ENCODE measurements at regions not wholly inside any gene's neighbourhood (a gene's known extent, or its start where the extent isn't known, plus 50 kb on each side); places are given as distances from the start of the nearest gene placed in this dataset.

DNA sequence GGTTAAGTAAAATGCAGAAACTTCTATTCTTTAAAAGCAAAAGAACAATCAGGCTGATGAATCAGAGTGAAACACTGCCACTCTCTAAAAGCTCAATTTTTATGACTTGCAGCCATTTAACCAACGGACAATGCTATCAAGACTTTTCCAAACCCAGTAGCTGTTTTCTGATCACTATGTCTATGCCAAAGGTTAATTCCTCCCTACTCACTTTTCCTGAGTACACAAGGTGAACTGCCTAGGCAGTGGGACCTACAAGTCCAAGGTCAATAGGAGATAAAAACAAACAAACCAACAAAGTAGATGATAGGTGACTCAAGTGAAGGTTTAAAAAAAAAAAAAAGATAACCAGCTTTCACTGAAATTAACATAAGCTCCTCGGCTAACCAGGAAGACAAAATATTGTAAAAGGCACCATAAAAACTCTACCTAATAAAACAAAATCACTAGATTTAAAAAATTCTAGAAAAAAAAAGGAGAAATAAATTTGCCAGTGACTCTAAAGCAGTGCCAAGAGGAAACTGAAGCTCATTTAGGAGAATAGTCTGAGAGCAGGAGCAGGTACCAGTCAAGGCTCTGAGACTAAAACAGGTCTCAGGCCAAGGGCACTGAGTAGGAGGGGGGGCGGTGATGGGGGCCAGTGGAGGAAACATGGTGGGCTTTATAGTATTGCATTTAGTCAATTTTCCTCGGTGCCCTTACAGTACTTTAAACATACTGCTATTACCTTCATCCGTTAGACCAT, 134.1 kb upstream of the DLGAP1 start:
- Histone ChIP-seq H3K9me1 (ENCODE audit: control insufficient read depth, insufficient read depth, low read length) (no peaks in the 10 kb centered on the region), H3K27me3 (ENCODE audit: control insufficient read depth in 2 of 2, insufficient read depth in 2 of 2, low read length in 2 of 2) (no peaks in the 10 kb centered on the region), H3K79me2 (ENCODE audit: control insufficient read depth, insufficient read depth, low read length) (no peaks in the 10 kb centered on the region), H4K20me1 (replicated peaks; ENCODE audit: control insufficient read depth, insufficient read depth, low read length) (no peaks in the 10 kb centered on the region), H3K27ac (ENCODE audit: extremely low read depth, low read depth, low read length) (no peak overlapping the region), H2AFZ (ENCODE audit: low read depth, low read length) (no peak overlapping the region), H3K36me3 (ENCODE audit: control insufficient read depth, insufficient read depth, low read length) (no peaks in the 10 kb centered on the region), H3K9ac (ENCODE audit: insufficient read depth in 1 of 2, low read depth in 2 of 2, low read length in 2 of 2) (no peak overlapping the region), H3K9me3 (replicated peaks; ENCODE audit: control insufficient read depth, insufficient read depth, low read depth, low read length) (no peaks in the 10 kb centered on the region), H3K4me1 (replicated peaks in 1 of 2; ENCODE audit: control insufficient read depth in 2 of 2, insufficient read depth in 2 of 2, low read length in 2 of 2) (no peaks in the 10 kb centered on the region), H3K4me2 (ENCODE audit: insufficient read depth, low read length) (no peak overlapping the region), H3K4me3 (no peak overlapping the region)
- no peak for DNase-seq (ENCODE audit: extremely low read depth in 1 of 4, low spot score in 3 of 4)
- ATAC-seq: no peak
- in situ Hi-C loops (cut with MboI): no loop called here
- FAIRE-seq: no peak
- WGBS (ENCODE audit: insufficient coverage, low coverage, missing lambda C conversion rate): 0% methylated on average over 5 of the region's 5 CpGs
- intact Hi-C loops (cut with micrococcal nuclease): no loop called here
- CTCF ChIA-PET (ENCODE audit: low intra/inter-chr PET ratio): no interaction called here
- no TSS peak for BruUV-seq (replicated peaks)
- POLR2A ChIA-PET: no interaction called here
- TF ChIP-seq, protein P1, sequence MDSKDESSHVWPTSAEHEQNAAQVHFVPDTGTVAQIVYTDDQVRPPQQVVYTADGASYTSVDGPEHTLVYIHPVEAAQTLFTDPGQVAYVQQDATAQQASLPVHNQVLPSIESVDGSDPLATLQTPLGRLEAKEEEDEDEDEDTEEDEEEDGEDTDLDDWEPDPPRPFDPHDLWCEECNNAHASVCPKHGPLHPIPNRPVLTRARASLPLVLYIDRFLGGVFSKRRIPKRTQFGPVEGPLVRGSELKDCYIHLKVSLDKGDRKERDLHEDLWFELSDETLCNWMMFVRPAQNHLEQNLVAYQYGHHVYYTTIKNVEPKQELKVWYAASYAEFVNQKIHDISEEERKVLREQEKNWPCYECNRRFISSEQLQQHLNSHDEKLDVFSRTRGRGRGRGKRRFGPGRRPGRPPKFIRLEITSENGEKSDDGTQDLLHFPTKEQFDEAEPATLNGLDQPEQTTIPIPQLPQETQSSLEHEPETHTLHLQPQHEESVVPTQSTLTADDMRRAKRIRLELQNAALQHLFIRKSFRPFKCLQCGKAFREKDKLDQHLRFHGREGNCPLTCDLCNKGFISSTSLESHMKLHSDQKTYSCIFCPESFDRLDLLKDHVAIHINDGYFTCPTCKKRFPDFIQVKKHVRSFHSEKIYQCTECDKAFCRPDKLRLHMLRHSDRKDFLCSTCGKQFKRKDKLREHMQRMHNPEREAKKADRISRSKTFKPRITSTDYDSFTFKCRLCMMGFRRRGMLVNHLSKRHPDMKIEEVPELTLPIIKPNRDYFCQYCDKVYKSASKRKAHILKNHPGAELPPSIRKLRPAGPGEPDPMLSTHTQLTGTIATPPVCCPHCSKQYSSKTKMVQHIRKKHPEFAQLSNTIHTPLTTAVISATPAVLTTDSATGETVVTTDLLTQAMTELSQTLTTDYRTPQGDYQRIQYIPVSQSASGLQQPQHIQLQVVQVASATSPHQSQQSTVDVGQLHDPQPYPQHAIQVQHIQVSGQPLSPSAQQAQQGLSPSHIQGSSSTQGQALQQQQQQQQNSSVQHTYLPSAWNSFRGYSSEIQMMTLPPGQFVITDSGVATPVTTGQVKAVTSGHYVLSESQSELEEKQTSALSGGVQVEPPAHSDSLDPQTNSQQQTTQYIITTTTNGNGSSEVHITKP (IDR thresholded peaks at IDR 0.05; ENCODE audit: partially characterized antibody): no peak
- TF ChIP-seq STAT5A (IDR thresholded peaks at IDR 0.05; ENCODE audit: borderline replicate concordance, low read length): no peak
- no peak for TF ChIP-seq ZNF449 (CRISPR knock-in tag; IDR thresholded peaks at IDR 0.05)
- TF ChIP-seq, protein P2, sequence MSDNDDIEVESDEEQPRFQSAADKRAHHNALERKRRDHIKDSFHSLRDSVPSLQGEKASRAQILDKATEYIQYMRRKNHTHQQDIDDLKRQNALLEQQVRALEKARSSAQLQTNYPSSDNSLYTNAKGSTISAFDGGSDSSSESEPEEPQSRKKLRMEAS (CRISPR knock-in tag; IDR thresholded peaks at IDR 0.05): no peak
- no peak for TF ChIP-seq ZNF592 (IDR thresholded peaks at IDR 0.05)
- TF ChIP-seq PHB2 (IDR thresholded peaks at IDR 0.05; ENCODE audit: low read depth): no peak
- TF ChIP-seq MED1 (CRISPR knock-in tag; IDR thresholded peaks at IDR 0.05; ENCODE audit: borderline replicate concordance): no peak
- no peak for TF ChIP-seq ZBTB34 (CRISPR knock-in tag; IDR thresholded peaks at IDR 0.05)
